Sigmoid colon (tissue), 6 donors: ENCODE measurements at regions not wholly inside any gene's neighbourhood (a gene's known extent, or its start where the extent isn't known, plus 50 kb on each side); places are given as distances from the start of the nearest gene placed in this dataset.

Experiments
- DNase-seq: peaks from one replicate; pipeline ENCODE4 v3.0.0-alpha.2; 2019
- H3K27ac ChIP-seq, 4 donors: fragments of 200-600 bp; sonication (generic); one replicate each; pipeline ENCODE4 v1.5.1; 2016 to 2019; ENCODE audit warnings: mild to moderate bottlenecking in 1 of 4
- H3K27me3 ChIP-seq, 3 donors: fragments of 200-600 bp; sonication (generic); one replicate each; pipeline ENCODE4 v1.5.1; 2019; ENCODE audit warnings: mild to moderate bottlenecking in 1 of 3
- H3K36me3 ChIP-seq, 4 donors: fragments of 200-600 bp; sonication (generic); one replicate each; pipeline ENCODE4 v1.5.1; 2016 to 2019
- H3K4me1 ChIP-seq, 4 donors: fragments of 200-600 bp; sonication (generic); one replicate each; pipeline ENCODE4 v1.5.1; 2017 to 2019
- H3K4me3 ChIP-seq, 4 donors: fragments of 200-600 bp; sonication (generic); one replicate each; pipeline ENCODE4 v1.5.1; 2017 to 2019; ENCODE audit warnings: mild to moderate bottlenecking in 2 of 4, moderate library complexity in 1 of 4
- H3K9me3 ChIP-seq, 4 donors: fragments of 200-600 bp in 3 of 4; sonication (generic) in 3 of 4; one replicate each; pipeline versions ENCODE4 v1.5.1 to v1.6.1; 2013 to 2019
- CTCF ChIP-seq, 4 experiments: fragments of 450-650 bp in 3 of 4; fragments of 200-600 bp in 1 of 4; IDR thresholded peaks; one replicate each; pipeline ENCODE4 v1.5.1; 2016 to 2019; ENCODE audit warnings: antibody characterized with exemption in 4 of 4, mild to moderate bottlenecking in 3 of 4, moderate library complexity in 2 of 4
- EP300 ChIP-seq, 4 donors: sonication (generic); formaldehyde crosslinking; IDR thresholded peaks; one replicate each; pipeline ENCODE4 v1.6.1; 2017; ENCODE audit warnings: antibody characterized with exemption in 4 of 4
- POLR2A ChIP-seq, 2 donors: fragments of 450-650 bp; IDR thresholded peaks; one replicate each; pipeline ENCODE4 v1.6.1; 2016; ENCODE audit warnings: antibody characterized with exemption in 2 of 2, mild to moderate bottlenecking in 2 of 2, moderate library complexity in 2 of 2
- POLR2AphosphoS5 ChIP-seq, 4 donors: sonication (generic); formaldehyde crosslinking; IDR thresholded peaks; one replicate each; pipeline ENCODE4 v1.6.1; 2017; ENCODE audit warnings: antibody characterized with exemption in 4 of 4
- WGBS, 2 donors: extraction: QIAGEN DNeasy Blood & Tissue Kit; methylation state at CpG; one replicate each; pipeline ENCODE4 v1.1.7; 2013; 5-methylcytosine and 5-hydroxymethylcytosine counted together
- intact Hi-C: fragments of 100-400 bp; cut with DNase I; formaldehyde crosslinking; loops from one replicate; pipeline ENCODE4 v1.15.1; 2023
- donor health status: healthy with polysubstance abuse.
- donor health status: healthy.

- 91 to 93% methylated on average over 3 of the region's 3 CpGs for WGBS, 2 donors
- Histone ChIP-seq H3K4me3 (no peak overlapping the region), H3K27me3 (no peaks in the 10 kb centered on the region), H3K9me3 (no peaks in the 10 kb centered on the region), H3K36me3 (no peaks in the 10 kb centered on the region), H3K27ac (no peak overlapping the region), H3K4me1 (no peaks in the 10 kb centered on the region)
- no peak for TF ChIP-seq EP300 (IDR thresholded peaks at IDR 0.05)
- no peak for TF ChIP-seq POLR2AphosphoS5 (IDR thresholded peaks at IDR 0.05)
- TF ChIP-seq CTCF (IDR thresholded peaks at IDR 0.05) = no peak
- no peak for TF ChIP-seq POLR2A (IDR thresholded peaks at IDR 0.05)
- no peak for DNase-seq
- intact Hi-C loops = no loop called here
Measured at GRCh38 chr21:22136740-22137139, 1138.5 kb downstream of the NCAM2 start.

GRCh38 chr21:22138297-22139016, 1140.2 kb downstream of the NCAM2 start:
- no peaks in the 10 kb centered on the region for H3K36me3 ChIP-seq
- WGBS, 2 donors = 92 to 93% methylated on average over 18 of the region's 18 CpGs
- H3K27ac ChIP-seq = no peak overlapping the region
- intact Hi-C loops = no loop called here
- no peak for DNase-seq
- H3K4me1 ChIP-seq = no peaks in the 10 kb centered on the region
- no peaks in the 10 kb centered on the region for H3K27me3 ChIP-seq
- no peak for TF ChIP-seq POLR2A (IDR thresholded peaks at IDR 0.05)
- no peak for TF ChIP-seq CTCF (IDR thresholded peaks at IDR 0.05)
- no peak for TF ChIP-seq POLR2AphosphoS5 (IDR thresholded peaks at IDR 0.05)
- no peak for TF ChIP-seq EP300 (IDR thresholded peaks at IDR 0.05)
- no peak overlapping the region for H3K4me3 ChIP-seq
- H3K9me3 ChIP-seq = no peaks in the 10 kb centered on the region

GRCh38 chr21:22145545-22145944, 1147.3 kb downstream of the NCAM2 start:
- no peaks in the 10 kb centered on the region for H3K4me1 ChIP-seq
- intact Hi-C loops = no loop called here
- 47 to 80% methylated on average over 3 of the region's 3 CpGs for WGBS, 2 donors
- TF ChIP-seq POLR2AphosphoS5 (IDR thresholded peaks at IDR 0.05) (no peak), POLR2A (IDR thresholded peaks at IDR 0.05) (no peak), CTCF (IDR thresholded peaks at IDR 0.05) (no peak), EP300 (IDR thresholded peaks at IDR 0.05) (no peak)
- H3K27me3 ChIP-seq = no peaks in the 10 kb centered on the region
- H3K27ac ChIP-seq = no peak overlapping the region
- H3K9me3 ChIP-seq = peaks cover 0 to 11% (median 2%) of the 10 kb centered on the region in 4 donors
- no peak for DNase-seq
- no peak overlapping the region for H3K4me3 ChIP-seq
- H3K36me3 ChIP-seq = no peaks in the 10 kb centered on the region

GRCh38 chr21:22154579-22155274, 1156.5 kb downstream of the NCAM2 start:
- H3K27ac ChIP-seq = no peak overlapping the region
- intact Hi-C loops = no loop called here
- no peak for DNase-seq
- no peaks in the 10 kb centered on the region for H3K36me3 ChIP-seq
- no peaks in the 10 kb centered on the region for H3K27me3 ChIP-seq
- H3K4me1 ChIP-seq = no peaks in the 10 kb centered on the region
- H3K9me3 ChIP-seq = no peaks in the 10 kb centered on the region
- TF ChIP-seq EP300 (IDR thresholded peaks at IDR 0.05) (no peak), POLR2A (IDR thresholded peaks at IDR 0.05) (no peak), POLR2AphosphoS5 (IDR thresholded peaks at IDR 0.05) (no peak), CTCF (IDR thresholded peaks at IDR 0.05) (no peak)
- H3K4me3 ChIP-seq = no peak overlapping the region
